Testis (tissue), 2 donors: ENCODE measurements at regions not wholly inside any gene's neighbourhood (a gene's known extent, or its start where the extent isn't known, plus 50 kb on each side); places are given as distances from the start of the nearest gene placed in this dataset.

Experiments
- POLR2A ChIP-seq: fragments of 450-650 bp; IDR thresholded peaks from one replicate; pipeline ENCODE4 v1.6.1; 2017; ENCODE audit warnings: antibody characterized with exemption, mild to moderate bottlenecking, moderate library complexity
- TF ChIP-seq, protein P1 (sequence below), 3 experiments: fragments of 450-650 bp in 2 of 3; fragments of 200-600 bp in 1 of 3; sonication (generic) in 1 of 3; IDR thresholded peaks; one replicate each; pipeline ENCODE4 v1.5.1; 2016 to 2019; ENCODE audit warnings: antibody characterized with exemption in 3 of 3, mild to moderate bottlenecking in 2 of 3, moderate library complexity in 1 of 3

DNA sequence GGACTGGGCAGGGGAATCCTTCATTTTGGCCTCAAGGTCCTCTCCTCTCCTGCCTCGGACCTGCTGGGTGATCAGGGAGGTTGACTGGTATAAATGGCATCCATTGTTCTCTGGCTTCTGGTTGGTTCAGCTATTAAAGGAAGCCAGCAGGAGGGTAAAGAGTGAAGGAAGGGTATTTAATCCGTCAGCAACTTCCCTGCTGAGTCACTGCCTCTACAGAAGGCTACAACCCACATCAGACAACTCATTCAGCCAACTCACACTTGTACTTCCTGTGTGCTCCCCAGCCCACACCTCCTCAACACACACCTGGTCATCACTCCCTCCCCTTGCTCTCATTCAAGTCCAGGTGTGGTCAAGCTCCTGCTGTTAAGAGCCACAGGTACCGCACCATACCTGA is 68.3 kb upstream of the MRPS9 start:
- TF ChIP-seq, protein P1, sequence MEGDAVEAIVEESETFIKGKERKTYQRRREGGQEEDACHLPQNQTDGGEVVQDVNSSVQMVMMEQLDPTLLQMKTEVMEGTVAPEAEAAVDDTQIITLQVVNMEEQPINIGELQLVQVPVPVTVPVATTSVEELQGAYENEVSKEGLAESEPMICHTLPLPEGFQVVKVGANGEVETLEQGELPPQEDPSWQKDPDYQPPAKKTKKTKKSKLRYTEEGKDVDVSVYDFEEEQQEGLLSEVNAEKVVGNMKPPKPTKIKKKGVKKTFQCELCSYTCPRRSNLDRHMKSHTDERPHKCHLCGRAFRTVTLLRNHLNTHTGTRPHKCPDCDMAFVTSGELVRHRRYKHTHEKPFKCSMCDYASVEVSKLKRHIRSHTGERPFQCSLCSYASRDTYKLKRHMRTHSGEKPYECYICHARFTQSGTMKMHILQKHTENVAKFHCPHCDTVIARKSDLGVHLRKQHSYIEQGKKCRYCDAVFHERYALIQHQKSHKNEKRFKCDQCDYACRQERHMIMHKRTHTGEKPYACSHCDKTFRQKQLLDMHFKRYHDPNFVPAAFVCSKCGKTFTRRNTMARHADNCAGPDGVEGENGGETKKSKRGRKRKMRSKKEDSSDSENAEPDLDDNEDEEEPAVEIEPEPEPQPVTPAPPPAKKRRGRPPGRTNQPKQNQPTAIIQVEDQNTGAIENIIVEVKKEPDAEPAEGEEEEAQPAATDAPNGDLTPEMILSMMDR (IDR thresholded peaks at IDR 0.05): no peak
- TF ChIP-seq POLR2A: no peak
